GM21576 (cell line): ENCODE measurements at regions not wholly inside any gene's neighbourhood (a gene's known extent, or its start where the extent isn't known, plus 50 kb on each side); places are given as distances from the start of the nearest gene placed in this dataset.
"Not testable (repeated sequence)": the region's sequence is repeated elsewhere in the genome, so short reads cannot be mapped to it uniquely, and the experiment has no call there.

Experiments used
- ATAC-seq: cut with Tn5 transposase; IDR thresholded peaks from one replicate; pipeline ENCODE4 v1.9.1; 2021; ENCODE audit warnings: mild to moderate bottlenecking, moderate library complexity; ENCODE audit not compliant: unreplicated experiment

- no peak for ATAC-seq
Measured at GRCh38 chr9:83140061-83140460, 77.1 kb upstream of the RASEF start.

GRCh38 chr9:83138422-83139135 is 75.6 kb upstream of the RASEF start:
- no peak for ATAC-seq

GRCh38 chr9:83133316-83133715 is 70.4 kb upstream of the RASEF start:
- no peak for ATAC-seq

- ATAC-seq, result no peak
Measured at GRCh38 chr9:83132768-83133167, 69.8 kb upstream of the RASEF start.

- no peak for ATAC-seq
Measured at GRCh38 chr9:83130541-83130940, 67.6 kb upstream of the RASEF start.

- ATAC-seq, result no peak
Measured at GRCh38 chr9:83125671-83126070, 62.7 kb upstream of the RASEF start.

- ATAC-seq, result no peak
Measured at GRCh38 chr9:83119873-83120272, 56.9 kb upstream of the RASEF start.

GRCh38 chr9:83116026-83116425 is 53.1 kb upstream of the RASEF start:
- ATAC-seq, result no peak

- ATAC-seq, result not testable (repeated sequence)
Measured at GRCh38 chr9:83113445-83113844, 50.5 kb upstream of the RASEF start.
